ENCODE measurements at regions not wholly inside any gene's neighbourhood (a gene's known extent, or its start where the extent isn't known, plus 50 kb on each side); places are given as distances from the start of the nearest gene placed in this dataset.

GRCh38 chr1:116277840-116278540 lies 95.1 kb upstream of the ATP1A1 start:
- no peak for TF ChIP-seq EZH2 (IDR thresholded peaks at IDR 0.05; ENCODE audit: borderline replicate concordance, insufficient read depth, low read depth, low read length, poor library complexity, severe bottlenecking)
- TF ChIP-seq CTCF (IDR thresholded peaks at IDR 0.05), result no peak
